ENCODE measurements at regions not wholly inside any gene's neighbourhood (a gene's known extent, or its start where the extent isn't known, plus 50 kb on each side); places are given as distances from the start of the nearest gene placed in this dataset.

GRCh38 chr4:180542445-180543100, 1700.6 kb upstream of the TENM3 start:
- DNase-seq: no peak
- H3K4me3 ChIP-seq (replicated peaks in 1 of 3): no peak overlapping the region
- TF ChIP-seq POLR2A (IDR thresholded peaks at IDR 0.05): no peak
- TF ChIP-seq, protein P1, sequence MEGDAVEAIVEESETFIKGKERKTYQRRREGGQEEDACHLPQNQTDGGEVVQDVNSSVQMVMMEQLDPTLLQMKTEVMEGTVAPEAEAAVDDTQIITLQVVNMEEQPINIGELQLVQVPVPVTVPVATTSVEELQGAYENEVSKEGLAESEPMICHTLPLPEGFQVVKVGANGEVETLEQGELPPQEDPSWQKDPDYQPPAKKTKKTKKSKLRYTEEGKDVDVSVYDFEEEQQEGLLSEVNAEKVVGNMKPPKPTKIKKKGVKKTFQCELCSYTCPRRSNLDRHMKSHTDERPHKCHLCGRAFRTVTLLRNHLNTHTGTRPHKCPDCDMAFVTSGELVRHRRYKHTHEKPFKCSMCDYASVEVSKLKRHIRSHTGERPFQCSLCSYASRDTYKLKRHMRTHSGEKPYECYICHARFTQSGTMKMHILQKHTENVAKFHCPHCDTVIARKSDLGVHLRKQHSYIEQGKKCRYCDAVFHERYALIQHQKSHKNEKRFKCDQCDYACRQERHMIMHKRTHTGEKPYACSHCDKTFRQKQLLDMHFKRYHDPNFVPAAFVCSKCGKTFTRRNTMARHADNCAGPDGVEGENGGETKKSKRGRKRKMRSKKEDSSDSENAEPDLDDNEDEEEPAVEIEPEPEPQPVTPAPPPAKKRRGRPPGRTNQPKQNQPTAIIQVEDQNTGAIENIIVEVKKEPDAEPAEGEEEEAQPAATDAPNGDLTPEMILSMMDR (IDR thresholded peaks at IDR 0.05): no peak
- H3K9me3 ChIP-seq: no peaks in the 10 kb centered on the region
- WGBS, 2 donors: 46 to 69% methylated on average over 5 of the region's 5 CpGs
- H3K27ac ChIP-seq: no peak overlapping the region
- H3K4me1 ChIP-seq: no peaks in the 10 kb centered on the region
- intact Hi-C loops (cut with DNase I): no loop called here
- no peaks in the 10 kb centered on the region for H3K36me3 ChIP-seq
- no peaks in the 10 kb centered on the region for H3K27me3 ChIP-seq

DNA sequence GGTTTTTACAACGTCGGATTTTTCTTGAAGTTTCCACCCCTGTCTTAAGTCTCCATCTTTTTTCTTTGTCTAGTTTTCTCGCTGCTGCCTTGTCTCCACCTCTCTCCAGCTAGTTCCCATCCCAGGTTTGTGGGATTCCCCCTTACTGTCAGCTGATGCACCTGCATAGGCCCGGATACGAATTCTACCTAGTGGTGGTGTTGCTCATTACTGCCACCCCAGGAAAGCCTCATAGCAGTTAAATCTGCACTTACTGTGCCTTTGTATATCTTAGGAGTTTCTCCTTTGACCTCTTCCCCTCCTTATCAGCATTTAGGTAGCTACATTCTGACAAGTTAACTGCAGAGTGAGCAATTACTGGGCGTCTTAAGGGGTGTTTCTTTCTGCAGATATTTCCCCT, 1693.1 kb upstream of the TENM3 start:
- TF ChIP-seq, protein P1 (IDR thresholded peaks at IDR 0.05): no peak
- TF ChIP-seq POLR2A (IDR thresholded peaks at IDR 0.05): no peak
- H3K36me3 ChIP-seq: no peaks in the 10 kb centered on the region
- no peaks in the 10 kb centered on the region for H3K27me3 ChIP-seq
- no peaks in the 10 kb centered on the region for H3K4me1 ChIP-seq
- 31 to 95% methylated on average over 6 of the region's 6 CpGs for WGBS, 2 donors
- H3K27ac ChIP-seq: no peak overlapping the region
- intact Hi-C loops (cut with DNase I): no loop called here
- H3K4me3 ChIP-seq (replicated peaks in 1 of 3): no peak overlapping the region
- DNase-seq: no peak
- no peaks in the 10 kb centered on the region for H3K9me3 ChIP-seq

GRCh38 chr4:180557348-180557747, 1685.9 kb upstream of the TENM3 start:
- 75 to 79% methylated on average over 3 of the region's 3 CpGs for WGBS, 2 donors
- H3K4me3 ChIP-seq (replicated peaks in 1 of 3): no peak overlapping the region
- no peaks in the 10 kb centered on the region for H3K9me3 ChIP-seq
- H3K27ac ChIP-seq: no peak overlapping the region
- no peaks in the 10 kb centered on the region for H3K4me1 ChIP-seq
- no peaks in the 10 kb centered on the region for H3K36me3 ChIP-seq
- intact Hi-C loops (cut with DNase I): no loop called here
- H3K27me3 ChIP-seq: no peaks in the 10 kb centered on the region
- no peak for TF ChIP-seq POLR2A (IDR thresholded peaks at IDR 0.05)
- TF ChIP-seq, protein P1 (IDR thresholded peaks at IDR 0.05): no peak
- no peak for DNase-seq

- no peak overlapping the region for H3K4me3 ChIP-seq (replicated peaks in 1 of 3)
- no peak overlapping the region for H3K27ac ChIP-seq
- H3K27me3 ChIP-seq: no peaks in the 10 kb centered on the region
- no peak for TF ChIP-seq POLR2A (IDR thresholded peaks at IDR 0.05)
- TF ChIP-seq, protein P1 (IDR thresholded peaks at IDR 0.05): no peak
- no peak for DNase-seq
- WGBS, 2 donors: 51 to 55% methylated on average over 4 of the region's 4 CpGs
- no peaks in the 10 kb centered on the region for H3K36me3 ChIP-seq
- intact Hi-C loops (cut with DNase I): no loop called here
- no peaks in the 10 kb centered on the region for H3K9me3 ChIP-seq
- H3K4me1 ChIP-seq: no peaks in the 10 kb centered on the region
Observed at GRCh38 chr4:180557950-180558349, 1685.3 kb upstream of the TENM3 start.

DNA sequence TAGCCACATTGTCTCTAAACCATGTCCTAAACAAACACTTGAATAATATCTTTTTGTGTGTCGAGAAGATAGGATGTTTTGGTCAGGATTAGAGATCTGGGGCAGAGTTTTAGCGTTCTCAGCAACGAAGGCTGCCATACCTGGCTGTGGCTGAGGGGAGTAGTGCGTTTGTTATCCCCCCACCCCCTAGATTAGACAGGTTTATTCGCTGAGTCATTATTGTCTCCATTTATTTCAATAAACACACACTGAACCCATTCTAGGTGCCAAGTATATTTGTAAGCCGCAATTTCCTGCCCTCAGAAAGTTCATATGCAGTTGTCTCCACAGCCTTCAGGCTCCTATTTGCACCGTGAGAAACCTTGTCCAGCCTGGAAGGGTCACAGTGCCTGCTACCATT, 1684.8 kb upstream of the TENM3 start:
- Histone ChIP-seq H3K36me3 (no peaks in the 10 kb centered on the region), H3K27me3 (no peaks in the 10 kb centered on the region), H3K27ac (no peak overlapping the region), H3K9me3 (no peaks in the 10 kb centered on the region), H3K4me1 (no peaks in the 10 kb centered on the region), H3K4me3 (replicated peaks in 1 of 3) (no peak overlapping the region)
- TF ChIP-seq POLR2A (IDR thresholded peaks at IDR 0.05): no peak
- TF ChIP-seq, protein P1 (IDR thresholded peaks at IDR 0.05): no peak
- no peak for DNase-seq
- 69 to 76% methylated on average over 7 of the region's 7 CpGs for WGBS, 2 donors
- intact Hi-C loops (cut with DNase I): no loop called here
